ENCODE measurements at regions not wholly inside any gene's neighbourhood (a gene's known extent, or its start where the extent isn't known, plus 50 kb on each side); places are given as distances from the start of the nearest gene placed in this dataset.

DNA sequence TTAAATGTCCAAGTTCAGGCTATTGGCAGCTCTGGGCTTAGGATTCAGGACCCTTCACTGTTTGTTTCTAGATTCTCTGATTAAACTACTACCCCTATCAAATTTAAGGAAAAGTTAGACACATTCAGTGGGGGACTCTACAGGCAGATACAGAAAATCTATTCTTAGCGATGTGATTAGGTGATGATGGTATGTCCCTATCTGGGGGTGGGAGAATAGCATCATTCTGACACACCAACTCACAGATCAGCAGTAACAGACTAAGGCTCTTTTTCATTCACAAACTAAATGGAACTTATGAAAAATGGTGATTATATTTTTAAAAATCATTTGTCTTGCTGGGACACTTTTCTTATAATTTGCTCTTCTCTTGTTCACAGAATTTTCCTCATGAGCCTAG is 232.9 kb upstream of the CDH2 start:
- TF ChIP-seq, protein P1, sequence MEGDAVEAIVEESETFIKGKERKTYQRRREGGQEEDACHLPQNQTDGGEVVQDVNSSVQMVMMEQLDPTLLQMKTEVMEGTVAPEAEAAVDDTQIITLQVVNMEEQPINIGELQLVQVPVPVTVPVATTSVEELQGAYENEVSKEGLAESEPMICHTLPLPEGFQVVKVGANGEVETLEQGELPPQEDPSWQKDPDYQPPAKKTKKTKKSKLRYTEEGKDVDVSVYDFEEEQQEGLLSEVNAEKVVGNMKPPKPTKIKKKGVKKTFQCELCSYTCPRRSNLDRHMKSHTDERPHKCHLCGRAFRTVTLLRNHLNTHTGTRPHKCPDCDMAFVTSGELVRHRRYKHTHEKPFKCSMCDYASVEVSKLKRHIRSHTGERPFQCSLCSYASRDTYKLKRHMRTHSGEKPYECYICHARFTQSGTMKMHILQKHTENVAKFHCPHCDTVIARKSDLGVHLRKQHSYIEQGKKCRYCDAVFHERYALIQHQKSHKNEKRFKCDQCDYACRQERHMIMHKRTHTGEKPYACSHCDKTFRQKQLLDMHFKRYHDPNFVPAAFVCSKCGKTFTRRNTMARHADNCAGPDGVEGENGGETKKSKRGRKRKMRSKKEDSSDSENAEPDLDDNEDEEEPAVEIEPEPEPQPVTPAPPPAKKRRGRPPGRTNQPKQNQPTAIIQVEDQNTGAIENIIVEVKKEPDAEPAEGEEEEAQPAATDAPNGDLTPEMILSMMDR (IDR thresholded peaks at IDR 0.05; ENCODE audit: insufficient read depth, low read length) = no peak
- TF ChIP-seq POLR2AphosphoS5 (IDR thresholded peaks at IDR 0.05; ENCODE audit: low read depth) (no peak), SPI1 (IDR thresholded peaks at IDR 0.05; ENCODE audit: borderline replicate concordance, low read depth) (no peak)
- TF ChIP-seq, protein P2, sequence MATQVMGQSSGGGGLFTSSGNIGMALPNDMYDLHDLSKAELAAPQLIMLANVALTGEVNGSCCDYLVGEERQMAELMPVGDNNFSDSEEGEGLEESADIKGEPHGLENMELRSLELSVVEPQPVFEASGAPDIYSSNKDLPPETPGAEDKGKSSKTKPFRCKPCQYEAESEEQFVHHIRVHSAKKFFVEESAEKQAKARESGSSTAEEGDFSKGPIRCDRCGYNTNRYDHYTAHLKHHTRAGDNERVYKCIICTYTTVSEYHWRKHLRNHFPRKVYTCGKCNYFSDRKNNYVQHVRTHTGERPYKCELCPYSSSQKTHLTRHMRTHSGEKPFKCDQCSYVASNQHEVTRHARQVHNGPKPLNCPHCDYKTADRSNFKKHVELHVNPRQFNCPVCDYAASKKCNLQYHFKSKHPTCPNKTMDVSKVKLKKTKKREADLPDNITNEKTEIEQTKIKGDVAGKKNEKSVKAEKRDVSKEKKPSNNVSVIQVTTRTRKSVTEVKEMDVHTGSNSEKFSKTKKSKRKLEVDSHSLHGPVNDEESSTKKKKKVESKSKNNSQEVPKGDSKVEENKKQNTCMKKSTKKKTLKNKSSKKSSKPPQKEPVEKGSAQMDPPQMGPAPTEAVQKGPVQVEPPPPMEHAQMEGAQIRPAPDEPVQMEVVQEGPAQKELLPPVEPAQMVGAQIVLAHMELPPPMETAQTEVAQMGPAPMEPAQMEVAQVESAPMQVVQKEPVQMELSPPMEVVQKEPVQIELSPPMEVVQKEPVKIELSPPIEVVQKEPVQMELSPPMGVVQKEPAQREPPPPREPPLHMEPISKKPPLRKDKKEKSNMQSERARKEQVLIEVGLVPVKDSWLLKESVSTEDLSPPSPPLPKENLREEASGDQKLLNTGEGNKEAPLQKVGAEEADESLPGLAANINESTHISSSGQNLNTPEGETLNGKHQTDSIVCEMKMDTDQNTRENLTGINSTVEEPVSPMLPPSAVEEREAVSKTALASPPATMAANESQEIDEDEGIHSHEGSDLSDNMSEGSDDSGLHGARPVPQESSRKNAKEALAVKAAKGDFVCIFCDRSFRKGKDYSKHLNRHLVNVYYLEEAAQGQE (IDR thresholded peaks at IDR 0.05; ENCODE audit: insufficient replicate concordance, low read depth) = no peak
